Ishikawa (cell line): ENCODE measurements at regions not wholly inside any gene's neighbourhood (a gene's known extent, or its start where the extent isn't known, plus 50 kb on each side); places are given as distances from the start of the nearest gene placed in this dataset.

Source experiments
- CEBPB ChIP-seq: IDR thresholded peaks from 2 replicates; pipeline ENCODE4 v1.6.1; 2012
- CREB1 ChIP-seq: IDR thresholded peaks from 2 replicates; pipeline ENCODE4 v1.6.1; 2012; ENCODE audit warnings: low read depth
- EGR1 ChIP-seq: IDR thresholded peaks from 2 replicates; pipeline ENCODE4 v1.6.1; 2012
- EP300 ChIP-seq: IDR thresholded peaks from 2 replicates; pipeline ENCODE4 v1.6.1; 2012; ENCODE audit warnings: borderline replicate concordance
- FOXM1 ChIP-seq: IDR thresholded peaks from 2 replicates; pipeline ENCODE4 v1.6.1; 2012; ENCODE audit warnings: low read depth, borderline replicate concordance
- MAX ChIP-seq: IDR thresholded peaks from 2 replicates; pipeline ENCODE4 v1.6.1; 2012
- NFIC ChIP-seq: IDR thresholded peaks from 2 replicates; pipeline ENCODE4 v1.6.1; 2012
- RAD21 ChIP-seq: IDR thresholded peaks from 2 replicates; pipeline ENCODE4 v1.6.1; 2012; ENCODE audit warnings: low read depth
- REST ChIP-seq: IDR thresholded peaks from 2 replicates; pipeline ENCODE4 v1.6.1; 2012; ENCODE audit warnings: low read depth, mild to moderate bottlenecking
- TAF1 ChIP-seq: IDR thresholded peaks from 2 replicates; pipeline ENCODE4 v1.6.1; 2012; ENCODE audit warnings: low read depth, mild to moderate bottlenecking
- TCF12 ChIP-seq: IDR thresholded peaks from 2 replicates; pipeline ENCODE4 v1.6.1; 2012; ENCODE audit warnings: low read depth
- TEAD4 ChIP-seq: IDR thresholded peaks from 2 replicates; pipeline ENCODE4 v1.6.1; 2012
- USF1 ChIP-seq: IDR thresholded peaks from 2 replicates; pipeline ENCODE4 v1.6.1; 2012
- YY1 ChIP-seq: IDR thresholded peaks from 2 replicates; pipeline ENCODE4 v1.6.1; 2012; ENCODE audit warnings: low read depth
- ZBTB7A ChIP-seq: IDR thresholded peaks from 2 replicates; pipeline ENCODE4 v1.6.1; 2012; ENCODE audit warnings: low read depth

- TF ChIP-seq USF1 (no peak), MAX (no peak), TAF1 (no peak), YY1 (no peak), TCF12 (no peak), EGR1 (no peak), FOXM1 (no peak), ZBTB7A (no peak), REST (no peak), RAD21 (no peak), EP300 (no peak), TEAD4 (no peak), CREB1 (no peak), NFIC (no peak), CEBPB (no peak)
Measured at GRCh38 chr9:11340654-11341053, 727.9 kb upstream of the PTPRD start.

DNA sequence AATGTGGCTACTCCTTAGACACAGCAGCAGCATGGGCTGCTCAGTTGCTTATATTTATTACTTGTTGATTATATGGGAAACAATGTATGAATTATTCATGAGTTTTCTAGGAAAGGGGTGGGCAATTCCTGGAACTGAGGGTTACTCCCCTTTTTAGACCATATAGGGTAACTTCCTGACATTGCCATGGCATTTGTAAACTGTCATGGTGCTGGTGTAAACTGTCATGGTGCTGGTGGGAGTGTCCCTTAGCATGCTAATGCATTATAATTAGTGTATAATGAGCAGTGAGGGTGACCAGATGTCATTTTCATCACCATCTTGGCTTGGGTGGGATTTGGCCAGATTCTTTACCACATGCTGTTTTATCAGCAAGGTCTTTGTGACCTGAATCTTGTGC, 734.6 kb upstream of the PTPRD start:
- no peak for TF ChIP-seq MAX
- TF ChIP-seq RAD21 = no peak
- no peak for TF ChIP-seq TAF1
- no peak for TF ChIP-seq EP300
- no peak for TF ChIP-seq CEBPB
- no peak for TF ChIP-seq CREB1
- TF ChIP-seq ZBTB7A = no peak
- TF ChIP-seq EGR1 = no peak
- TF ChIP-seq TEAD4 = no peak
- no peak for TF ChIP-seq YY1
- no peak for TF ChIP-seq FOXM1
- TF ChIP-seq REST = no peak

GRCh38 chr9:11348366-11348765, 735.6 kb upstream of the PTPRD start:
- TF ChIP-seq RAD21 (no peak), REST (no peak), TEAD4 (no peak), ZBTB7A (no peak), TAF1 (no peak)

- TF ChIP-seq REST (no peak), TAF1 (no peak), CEBPB (no peak), EP300 (no peak), EGR1 (no peak), TCF12 (no peak), CREB1 (no peak), RAD21 (no peak), TEAD4 (no peak), ZBTB7A (no peak), NFIC (no peak), YY1 (no peak), USF1 (no peak), FOXM1 (no peak)
Measured at GRCh38 chr9:11349187-11349586, 736.4 kb upstream of the PTPRD start.
